ENCODE measurements at regions not wholly inside any gene's neighbourhood (a gene's known extent, or its start where the extent isn't known, plus 50 kb on each side); places are given as distances from the start of the nearest gene placed in this dataset.

- H3K9me2 ChIP-seq: no peaks in the 10 kb centered on the region
- H3K27me3 ChIP-seq (ENCODE audit: insufficient read depth): no peaks in the 10 kb centered on the region
- H3F3A ChIP-seq (replicated peaks; ENCODE audit: insufficient read depth): no peaks in the 10 kb centered on the region
- H2AFZ ChIP-seq (ENCODE audit: low read depth): no peak overlapping the region
- no peak overlapping the region for H3K4me3 ChIP-seq (ENCODE audit: low read depth in 2 of 2, low read length in 1 of 2)
- POLR2A ChIA-PET: no interaction called here
- no peak overlapping the region for H3K27ac ChIP-seq (ENCODE audit: low read depth in 2 of 2, low read length in 1 of 2)
- CTCF ChIA-PET: no interaction called here
- WGBS (ENCODE audit: low lambda C conversion rate): 42% methylated on average over 6 of the region's 6 CpGs
- no peak for DNase-seq
- H3K9me3 ChIP-seq: no peaks in the 10 kb centered on the region; the same call in 1 of the 2 replicates
- no peaks in the 10 kb centered on the region for H3K4me1 ChIP-seq (ENCODE audit: control insufficient read depth in 1 of 2, insufficient read depth in 2 of 2, low read depth in 1 of 2, low read length in 1 of 2)
- H3K36me3 ChIP-seq (replicated peaks in 1 of 2; ENCODE audit: control insufficient read depth in 1 of 2, insufficient read depth in 2 of 2, low read length in 1 of 2): no peaks in the 10 kb centered on the region
- H3K9ac ChIP-seq: no peak overlapping the region
- no peaks in the 10 kb centered on the region for H4K20me1 ChIP-seq (ENCODE audit: insufficient read depth)
- H3K79me2 ChIP-seq (ENCODE audit: insufficient read depth): no peaks in the 10 kb centered on the region
- TF ChIP-seq CTCF (IDR thresholded peaks at IDR 0.05) (no peak), REST (IDR thresholded peaks at IDR 0.05; ENCODE audit: low read depth, low read length) (no peak), GATA2 (CRISPR knock-in tag; IDR thresholded peaks at IDR 0.05) (no peak), MEF2A (IDR thresholded peaks at IDR 0.05; ENCODE audit: borderline replicate concordance, low read depth) (no peak), NFIC (IDR thresholded peaks at IDR 0.05; ENCODE audit: borderline replicate concordance) (no peak), TAF1 (IDR thresholded peaks at IDR 0.05; ENCODE audit: borderline replicate concordance, low read depth, low read length) (no peak), MXI1 (IDR thresholded peaks at IDR 0.05; ENCODE audit: low read depth, low read length) (no peak), RCOR1 (IDR thresholded peaks at IDR 0.05; ENCODE audit: low read length) (no peak), TCF12 (IDR thresholded peaks at IDR 0.05) (no peak)
- H3K4me2 ChIP-seq: no peak overlapping the region
These were observed 233.2 kb upstream of the PBX1 start for GRCh38 chr1:164325786-164326185.

- ChIA-PET POLR2A (no interaction called here), CTCF (no interaction called here)
- H3F3A ChIP-seq (replicated peaks; ENCODE audit: insufficient read depth): no peaks in the 10 kb centered on the region
- H2AFZ ChIP-seq (ENCODE audit: low read depth): no peak overlapping the region
- H3K27me3 ChIP-seq (ENCODE audit: insufficient read depth): no peaks in the 10 kb centered on the region
- H3K36me3 ChIP-seq (replicated peaks in 1 of 2; ENCODE audit: control insufficient read depth in 1 of 2, insufficient read depth in 2 of 2, low read length in 1 of 2): no peaks in the 10 kb centered on the region
- H3K9me2 ChIP-seq: no peaks in the 10 kb centered on the region
- H4K20me1 ChIP-seq (ENCODE audit: insufficient read depth): no peaks in the 10 kb centered on the region
- no peak overlapping the region for H3K4me3 ChIP-seq (ENCODE audit: low read depth in 2 of 2, low read length in 1 of 2)
- 12% methylated on average over 5 of the region's 5 CpGs for WGBS (ENCODE audit: low lambda C conversion rate)
- no peak overlapping the region for H3K4me2 ChIP-seq
- no peak for TF ChIP-seq FOXM1 (IDR thresholded peaks at IDR 0.05; ENCODE audit: low read depth)
- TF ChIP-seq TCF12 (IDR thresholded peaks at IDR 0.05): no peak
- TF ChIP-seq GABPA (IDR thresholded peaks at IDR 0.05; ENCODE audit: low read depth): no peak
- TF ChIP-seq REST (IDR thresholded peaks at IDR 0.05; ENCODE audit: low read depth, low read length): no peak
- no peak for TF ChIP-seq SMC3 (IDR thresholded peaks at IDR 0.05; ENCODE audit: low read depth, low read length)
- TF ChIP-seq PBX3 (IDR thresholded peaks at IDR 0.05): no peak
- no peaks in the 10 kb centered on the region for H3K79me2 ChIP-seq (ENCODE audit: insufficient read depth)
- no peaks in the 10 kb centered on the region for H3K9me3 ChIP-seq
- DNase-seq: no peak
- no peaks in the 10 kb centered on the region for H3K4me1 ChIP-seq (ENCODE audit: control insufficient read depth in 1 of 2, insufficient read depth in 2 of 2, low read depth in 1 of 2, low read length in 1 of 2)
- H3K27ac ChIP-seq (ENCODE audit: low read depth in 2 of 2, low read length in 1 of 2): no peak overlapping the region
- no peak overlapping the region for H3K9ac ChIP-seq
These were observed 225.6 kb upstream of the PBX1 start for GRCh38 chr1:164333387-164333786.

All from SK-N-SH (cell line).